Adrenal gland (tissue), 5 donors: ENCODE measurements at regions not wholly inside any gene's neighbourhood (a gene's known extent, or its start where the extent isn't known, plus 50 kb on each side); places are given as distances from the start of the nearest gene placed in this dataset.

Experiments used
- CTCF ChIP-seq, 6 experiments: fragments of 450-650 bp in 4 of 6; fragments of 200-600 bp in 2 of 6; sonication (generic) in 1 of 6; IDR thresholded peaks; 1 replicate in 5 of 6; 2 replicates in 1 of 6; pipeline versions ENCODE4 v1.5.1 to v1.8.0; 2016 to 2021; ENCODE audit warnings: antibody characterized with exemption in 6 of 6, mild to moderate bottlenecking in 2 of 6, moderate library complexity in 1 of 6
- POLR2A ChIP-seq, 2 donors: fragments of 450-650 bp; IDR thresholded peaks; one replicate each; pipeline ENCODE4 v1.6.1; 2017; ENCODE audit warnings: antibody characterized with exemption in 2 of 2, mild to moderate bottlenecking in 2 of 2, moderate library complexity in 1 of 2
- donor health status: DM: no; HTN: no; CAD: no.

GRCh38 chr20:60304931-60305330 lies 346.7 kb downstream of the CDH26 start:
- TF ChIP-seq CTCF (IDR thresholded peaks at IDR 0.05) (no peak), POLR2A (IDR thresholded peaks at IDR 0.05) (no peak)
